NCI-H128 (cell line): ENCODE measurements at regions not wholly inside any gene's neighbourhood (a gene's known extent, or its start where the extent isn't known, plus 50 kb on each side); places are given as distances from the start of the nearest gene placed in this dataset.

ENCODE experiments used
- DNase-seq: peaks from one replicate; lab custom pipeline; 2025; ENCODE audit not compliant: unreplicated experiment; lab: John Stamatoyannopoulos, UW

DNA sequence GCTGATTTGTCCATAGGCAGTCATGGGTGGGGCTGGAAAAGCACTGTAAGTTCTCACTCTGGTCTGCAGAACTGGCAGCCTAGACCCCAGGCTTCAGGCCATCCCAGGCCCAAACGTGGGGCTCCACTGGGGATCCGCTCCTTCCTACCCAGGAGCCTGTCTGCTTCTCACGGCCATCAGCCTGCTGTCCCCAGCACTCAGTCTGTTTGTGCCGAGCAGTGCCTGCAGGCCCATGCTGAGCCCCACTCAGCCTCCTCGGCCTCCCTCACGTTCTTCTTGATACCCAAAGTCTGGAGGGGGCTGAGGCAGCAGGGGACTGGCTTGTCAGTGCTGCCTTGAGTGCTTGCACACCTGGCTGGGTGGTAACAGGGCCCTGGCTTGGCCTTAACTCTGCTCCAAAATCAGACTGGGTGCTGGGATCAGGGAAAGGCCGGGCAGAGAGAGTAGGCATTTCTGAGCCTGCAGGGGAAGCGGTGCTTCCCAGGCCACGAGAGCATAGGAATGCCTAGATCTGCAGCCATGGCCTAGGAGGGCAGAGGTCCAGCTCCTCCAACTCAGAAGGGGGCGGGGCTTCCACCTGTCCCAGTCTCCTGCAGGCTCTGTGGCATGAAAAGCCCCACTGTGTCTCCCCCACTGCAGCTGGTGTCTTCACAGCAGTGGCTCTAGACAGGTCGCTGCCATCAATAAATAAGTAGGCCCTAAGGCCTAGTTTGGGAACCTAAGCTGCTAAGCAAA is 772.4 kb upstream of the FBXO33 start:
- DNase-seq, result no peak

DNA sequence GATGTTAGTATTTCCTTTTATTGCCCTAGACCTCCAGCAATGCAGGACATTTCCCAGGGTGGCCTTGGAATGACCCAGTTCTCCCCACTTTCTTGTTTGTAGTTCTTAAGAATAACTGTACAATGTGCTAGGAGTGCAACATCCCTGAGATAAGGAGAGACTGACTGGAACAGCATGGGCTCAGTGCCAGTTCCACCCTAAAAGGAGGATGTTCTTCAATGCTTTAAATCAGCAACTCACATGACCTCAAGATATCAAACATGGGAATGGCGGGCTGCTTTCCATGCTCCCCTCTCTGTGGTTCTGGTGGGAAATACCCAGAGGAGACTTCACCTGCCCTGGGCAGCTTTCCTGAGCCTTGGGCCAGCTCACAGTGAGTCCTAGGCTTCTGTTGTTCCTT is 766.9 kb upstream of the FBXO33 start:
- DNase-seq, result no peak

DNA sequence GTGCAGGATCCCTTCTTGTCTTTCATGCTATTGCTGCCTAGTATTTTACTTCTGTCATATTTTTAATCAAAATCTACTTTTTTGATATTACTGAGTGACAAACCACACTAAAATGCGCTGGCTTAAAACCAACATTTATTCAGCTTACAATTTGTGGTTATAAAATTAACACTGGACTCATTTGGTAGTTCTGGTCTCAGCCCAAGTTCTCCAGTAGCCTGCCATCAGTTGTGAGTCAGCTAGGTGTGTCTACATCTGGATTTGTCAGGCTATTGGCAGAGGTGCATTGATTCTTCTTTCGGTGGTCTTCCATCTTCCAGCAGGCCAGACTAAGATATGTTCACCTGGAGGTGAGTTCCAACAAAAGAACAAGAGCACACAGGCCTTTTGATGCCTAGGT is 765.1 kb upstream of the FBXO33 start:
- no peak for DNase-seq

DNA sequence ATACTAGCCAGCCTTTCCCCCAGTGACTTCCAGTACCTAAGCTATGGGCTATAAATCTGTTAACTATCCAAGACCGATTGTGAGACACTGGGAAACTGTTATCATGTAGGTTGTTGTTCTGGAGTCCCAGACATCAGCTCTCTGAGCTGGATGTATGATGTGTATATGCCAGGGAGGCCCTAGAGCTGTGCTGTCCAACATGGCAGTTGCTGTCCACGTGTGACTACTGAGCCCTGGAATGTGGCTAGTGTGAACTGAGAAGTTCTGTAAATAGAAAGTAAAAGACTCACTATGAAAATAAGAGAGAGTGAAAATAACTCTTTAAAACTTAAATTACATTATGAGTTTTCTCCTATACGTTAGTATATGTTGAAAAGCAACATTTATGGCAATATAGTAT is 755.8 kb upstream of the FBXO33 start:
- DNase-seq, result no peak

GRCh38 chr14:40164083-40164482 is 731.9 kb upstream of the FBXO33 start:
- no peak for DNase-seq

- no peak for DNase-seq
Observed at GRCh38 chr14:40139657-40140056, 707.4 kb upstream of the FBXO33 start.

DNA sequence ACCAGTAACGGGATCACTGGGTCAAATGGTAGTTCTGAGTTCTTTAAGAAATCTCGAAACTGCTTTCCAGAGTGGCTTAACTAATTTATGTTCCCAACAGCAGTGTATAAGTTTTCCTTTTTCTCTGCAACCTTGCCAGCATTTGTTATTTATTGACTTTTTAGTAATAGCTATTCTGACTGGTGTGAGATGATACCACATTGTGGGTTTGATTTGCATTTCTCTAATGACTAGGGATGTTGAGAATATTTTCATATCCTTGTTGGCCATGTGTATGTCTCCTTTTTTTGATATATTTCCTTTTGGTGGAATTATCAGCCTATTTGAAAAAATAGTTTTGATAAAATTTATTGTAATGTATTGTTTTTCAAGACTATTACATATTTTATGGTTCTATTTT is 701.2 kb upstream of the FBXO33 start:
- no peak for DNase-seq

- DNase-seq, result no peak
Observed at GRCh38 chr14:40129159-40129558, 696.9 kb upstream of the FBXO33 start.

GRCh38 chr14:40123816-40124215 is 691.6 kb upstream of the FBXO33 start:
- DNase-seq, result no peak

GRCh38 chr14:40122968-40123648 is 690.9 kb upstream of the FBXO33 start:
- DNase-seq, result no peak

DNA sequence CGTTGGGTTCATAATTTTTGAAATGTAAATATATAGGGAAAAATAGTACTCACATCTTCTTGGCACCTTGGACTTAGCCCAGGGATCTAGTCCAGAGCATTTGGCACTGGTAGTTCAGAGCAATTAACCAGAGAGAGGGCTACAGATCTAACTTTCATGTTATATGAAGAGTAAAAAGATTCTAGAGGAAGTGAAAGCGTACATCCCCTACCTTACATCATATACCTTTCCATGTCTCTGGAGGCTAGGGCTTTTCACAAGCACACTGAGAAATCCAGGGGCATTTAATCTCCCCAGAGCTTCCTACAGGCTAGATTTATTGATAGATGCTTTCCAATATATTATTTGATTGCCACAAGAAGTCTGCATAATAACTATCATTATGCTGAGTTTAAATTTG is 687.5 kb upstream of the FBXO33 start:
- no peak for DNase-seq

GRCh38 chr14:40119321-40119720 is 687.1 kb upstream of the FBXO33 start:
- DNase-seq, result no peak

- no peak for DNase-seq
Observed at GRCh38 chr14:40115583-40115982, 683.4 kb upstream of the FBXO33 start.

GRCh38 chr14:40113671-40114070 is 681.4 kb upstream of the FBXO33 start:
- DNase-seq, result no peak

DNA sequence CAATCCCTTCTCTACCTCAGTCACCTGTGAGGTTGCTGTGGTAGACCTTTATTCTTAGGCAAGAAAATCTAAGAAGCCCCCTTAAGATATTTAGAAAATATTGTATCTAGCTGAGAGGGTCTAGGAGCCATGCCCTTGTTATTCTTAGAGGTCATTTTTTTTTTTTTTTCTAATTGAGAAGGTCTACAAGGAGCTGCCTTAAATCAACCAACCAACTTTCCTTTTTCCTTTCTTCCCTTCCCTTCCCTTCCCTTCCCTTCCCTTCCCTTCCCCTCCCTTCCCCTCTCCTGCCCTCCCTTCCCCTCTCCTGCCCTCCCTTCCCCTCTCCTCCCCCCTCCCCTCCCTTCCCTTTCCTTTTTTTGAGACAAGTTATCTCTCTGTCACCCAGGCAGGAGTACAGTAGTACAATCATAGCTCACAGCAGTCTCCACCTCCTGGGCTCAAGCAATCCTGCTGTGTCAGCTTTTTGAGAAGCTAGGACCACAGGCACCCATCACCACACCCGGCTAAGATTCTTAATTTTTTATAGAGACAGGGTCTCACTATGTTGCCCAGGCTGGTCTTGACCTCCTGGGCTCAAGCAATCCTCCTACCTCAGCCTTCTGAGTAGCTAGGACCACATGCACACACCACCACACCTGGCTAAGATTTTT is 668.4 kb upstream of the FBXO33 start:
- DNase-seq, result no peak

DNA sequence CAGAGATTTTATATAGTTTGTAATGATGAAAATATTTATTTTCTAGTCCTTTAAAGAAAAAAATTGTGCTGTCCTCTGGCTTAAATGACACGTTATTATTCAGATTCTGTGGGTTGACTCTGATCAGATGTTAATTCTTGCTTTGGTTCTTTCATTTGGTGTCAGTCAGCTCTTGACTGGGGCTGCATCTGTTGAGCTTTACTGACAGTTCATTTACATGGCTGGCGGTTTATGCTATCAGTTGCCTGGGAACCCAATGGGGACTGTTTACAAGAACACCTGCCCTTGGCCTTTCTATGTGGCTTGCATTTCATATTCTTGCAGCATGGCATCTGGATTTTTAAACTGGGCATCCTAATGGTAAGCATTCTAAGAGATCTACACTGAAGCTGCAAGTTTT is 667.1 kb upstream of the FBXO33 start:
- no peak for DNase-seq

- no peak for DNase-seq
Observed at GRCh38 chr14:40098468-40098867, 666.2 kb upstream of the FBXO33 start.

GRCh38 chr14:40096968-40097367 is 664.7 kb upstream of the FBXO33 start:
- DNase-seq, result no peak

DNA sequence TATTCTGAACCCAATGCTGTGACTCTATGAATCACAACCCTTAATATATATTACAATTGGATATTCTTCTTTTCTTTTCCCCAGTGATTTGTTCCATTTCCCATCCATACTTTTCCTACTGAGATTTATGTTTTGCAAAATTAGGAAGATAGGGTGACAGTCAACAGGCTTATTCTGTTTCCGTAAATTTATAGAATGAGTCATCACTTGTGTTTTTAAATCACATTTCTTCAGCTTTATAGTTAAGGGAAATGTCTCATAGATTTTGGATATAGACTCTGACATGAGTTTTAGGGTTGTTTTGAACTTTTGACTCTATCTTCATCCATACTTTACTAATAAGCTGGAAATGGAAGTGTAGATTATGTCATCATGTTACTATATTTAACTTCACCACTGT is 661.6 kb upstream of the FBXO33 start:
- no peak for DNase-seq

DNA sequence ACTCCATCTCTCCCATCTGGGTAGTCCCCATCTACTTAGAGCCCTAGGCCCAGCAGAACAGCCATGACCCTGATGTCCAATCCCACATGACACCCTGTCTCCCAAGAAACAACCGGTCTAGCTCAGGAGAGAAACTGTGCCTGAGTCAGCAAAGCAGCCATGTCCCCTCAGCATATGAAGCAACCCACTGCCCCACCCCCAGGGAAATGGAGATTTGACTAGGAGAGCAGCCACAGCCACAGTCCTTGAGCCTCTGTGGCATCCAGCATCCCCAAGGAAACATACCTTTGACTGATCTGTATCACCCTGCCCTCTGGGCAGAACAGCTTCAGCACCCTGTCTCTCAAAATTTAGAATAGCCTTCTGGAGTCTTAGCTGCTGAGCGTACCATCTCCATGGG is 641.9 kb upstream of the FBXO33 start:
- DNase-seq, result no peak

- DNase-seq, result no peak
Observed at GRCh38 chr14:40072175-40072574, 639.9 kb upstream of the FBXO33 start.
